Right kidney (tissue), 1 donor: ENCODE measurements at regions not wholly inside any gene's neighbourhood (a gene's known extent, or its start where the extent isn't known, plus 50 kb on each side); places are given as distances from the start of the nearest gene placed in this dataset.
"Not testable (repeated sequence)": the region's sequence is repeated elsewhere in the genome, so short reads cannot be mapped to it uniquely, and the experiment has no call there.

Experiments
- DNase-seq: peaks from one replicate; pipeline ENCODE4 v3.0.0-alpha.2; 2016

DNA sequence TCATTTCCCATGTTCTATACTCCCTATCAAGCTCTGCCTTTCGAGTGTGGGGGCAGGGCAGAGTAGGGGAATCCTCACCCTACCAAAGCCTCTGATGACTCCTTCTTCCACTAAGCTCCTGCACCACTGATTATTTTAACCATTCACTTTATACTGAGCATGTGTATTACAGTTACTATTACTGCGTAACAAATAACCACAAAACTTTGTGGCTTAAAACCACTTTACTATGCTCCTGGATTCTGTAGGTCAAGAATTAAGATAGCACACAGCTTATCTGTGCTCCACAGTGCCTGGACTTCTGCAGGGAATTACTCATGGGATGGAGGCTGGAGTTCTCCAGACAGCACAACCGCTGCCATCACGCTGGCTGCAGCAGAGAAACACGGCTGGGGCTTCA, 117.4 kb upstream of the DNAJC10 start:
- DNase-seq, result no peak

DNA sequence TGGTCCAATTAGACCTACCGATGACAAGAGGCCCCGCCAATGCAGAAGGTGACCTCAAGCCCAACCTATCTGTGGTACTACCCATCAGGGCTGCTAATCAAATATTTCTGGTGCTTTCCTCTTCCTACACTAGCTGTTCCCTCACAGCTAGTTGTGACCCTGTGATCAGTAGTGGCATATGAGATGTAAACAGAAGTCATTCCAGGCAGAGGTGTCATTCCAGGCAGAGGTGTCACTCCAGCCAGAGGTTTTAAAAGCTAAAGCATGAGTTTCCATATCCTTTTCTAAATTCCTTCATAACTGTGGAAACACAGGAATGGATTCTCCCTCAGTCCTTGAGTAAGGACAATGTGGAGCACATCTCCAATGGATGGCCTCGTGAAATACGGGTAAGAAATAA, 110.9 kb upstream of the DNAJC10 start:
- DNase-seq, result no peak

DNA sequence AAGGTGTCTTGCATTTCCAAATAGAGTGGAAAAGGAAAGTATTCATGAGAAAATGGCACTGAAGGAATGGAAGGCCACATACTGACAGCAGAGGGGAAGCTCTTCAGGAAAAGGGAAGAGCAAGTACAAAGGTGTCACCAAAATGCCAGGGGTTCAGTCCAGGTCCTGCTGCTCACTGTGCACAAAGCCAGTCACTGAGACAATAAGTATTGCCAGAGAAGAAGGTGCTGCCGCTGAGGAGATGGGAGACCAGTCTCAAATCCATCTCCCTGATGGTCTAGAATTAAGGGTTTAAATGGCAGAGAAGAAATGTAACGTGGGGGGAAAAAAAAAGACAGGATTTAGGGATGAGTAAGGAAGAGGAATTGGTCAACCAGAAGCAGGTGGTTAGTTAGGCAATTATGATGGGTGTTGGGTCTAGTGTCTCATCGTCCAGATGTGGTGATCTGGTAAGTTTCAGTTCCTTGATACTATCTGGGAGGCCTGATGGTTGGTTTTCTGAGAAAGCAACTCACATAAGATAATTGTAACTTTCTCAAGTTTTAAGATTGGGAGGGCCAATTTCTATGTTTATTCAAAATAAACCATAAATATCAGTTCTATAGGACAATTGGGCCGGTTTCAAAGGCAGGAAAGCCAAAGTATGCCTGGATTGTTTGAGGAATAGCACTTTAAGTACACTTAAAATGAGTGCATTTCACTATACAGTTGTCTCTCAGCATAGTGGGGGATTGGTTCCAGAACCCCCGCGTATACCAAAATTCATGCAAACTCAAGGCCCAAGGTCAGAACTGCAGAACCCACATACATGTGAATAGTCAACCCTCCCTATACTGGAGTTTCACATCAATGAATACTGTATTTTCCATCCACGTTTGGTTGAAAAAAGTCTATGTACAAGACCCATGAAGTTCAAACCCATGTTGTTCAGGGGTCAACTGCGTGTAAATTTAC, 109.1 kb upstream of the DNAJC10 start:
- DNase-seq, result no peak

GRCh38 chr2:182608181-182608845, 107.7 kb upstream of the DNAJC10 start:
- no peak for DNase-seq

GRCh38 chr2:182609005-182609404, 107.1 kb upstream of the DNAJC10 start:
- not testable (repeated sequence) for DNase-seq

DNA sequence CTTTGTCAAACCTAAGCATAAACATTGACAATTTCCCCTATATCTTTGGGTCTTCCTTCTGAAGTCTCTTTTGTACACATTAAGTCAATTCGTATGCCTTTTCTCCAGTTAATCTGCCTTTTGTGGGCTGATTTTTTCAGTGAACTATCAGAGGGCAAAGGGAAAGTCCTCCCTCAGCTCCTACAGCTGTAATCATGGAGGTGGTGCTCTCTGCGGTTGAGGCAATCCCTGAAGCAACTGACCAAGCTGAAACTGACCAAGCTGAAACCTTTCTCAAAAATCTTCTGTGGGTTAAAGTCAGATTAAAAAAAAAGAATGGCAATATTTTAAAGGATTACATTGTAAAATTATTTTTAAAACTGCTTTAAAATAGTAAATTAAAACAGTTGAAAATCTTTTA, 105.8 kb upstream of the DNAJC10 start:
- no peak for DNase-seq

- DNase-seq, result no peak
Observed at GRCh38 chr2:182611009-182611408, 105.0 kb upstream of the DNAJC10 start.

GRCh38 chr2:182615036-182615435, 101.0 kb upstream of the DNAJC10 start:
- DNase-seq, result no peak

GRCh38 chr2:182616471-182617393, 99.3 kb upstream of the DNAJC10 start:
- peak; percentile 19 for DNase-seq

GRCh38 chr2:182618672-182619079, 97.4 kb upstream of the DNAJC10 start:
- DNase-seq, result no peak

GRCh38 chr2:182619276-182619675, 96.8 kb upstream of the DNAJC10 start:
- no peak for DNase-seq

DNA sequence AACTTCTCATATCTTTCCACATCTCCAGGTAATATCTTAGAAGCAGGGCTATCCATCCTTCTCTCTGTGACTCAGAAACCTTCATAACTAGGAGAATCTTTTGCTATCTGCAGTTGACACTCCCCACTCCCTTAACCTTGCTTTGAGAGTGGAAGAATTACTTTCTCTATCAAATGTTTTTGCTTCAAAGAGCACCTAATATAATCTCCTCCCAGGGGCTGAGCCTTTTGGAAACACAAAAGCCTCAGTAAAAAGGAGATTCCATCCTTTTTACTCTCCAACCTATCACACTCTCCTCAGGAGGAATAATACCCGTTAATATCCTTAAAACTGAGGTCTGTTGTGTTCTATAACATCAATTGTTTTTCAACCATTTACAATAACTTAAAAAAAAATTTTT, 94.9 kb upstream of the DNAJC10 start:
- DNase-seq, result no peak

DNA sequence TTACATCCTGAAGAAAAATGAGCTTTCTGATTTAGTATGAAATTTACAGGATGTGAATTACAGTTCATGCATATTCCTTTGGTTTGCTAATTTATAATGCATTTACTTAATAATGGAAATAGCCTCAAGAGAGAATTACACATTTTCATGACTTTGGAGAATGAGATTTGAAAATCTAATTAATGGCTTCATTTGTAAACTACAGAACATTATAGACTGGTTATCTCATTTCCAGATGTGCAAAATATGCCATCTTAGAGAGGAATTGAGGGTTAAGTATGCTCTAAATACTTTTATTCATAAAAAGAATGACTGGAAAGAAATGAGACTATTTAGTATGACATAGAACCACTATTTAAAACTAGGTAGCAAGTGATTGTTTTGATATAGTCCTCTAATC, 94.2 kb upstream of the DNAJC10 start:
- DNase-seq, result no peak

DNA sequence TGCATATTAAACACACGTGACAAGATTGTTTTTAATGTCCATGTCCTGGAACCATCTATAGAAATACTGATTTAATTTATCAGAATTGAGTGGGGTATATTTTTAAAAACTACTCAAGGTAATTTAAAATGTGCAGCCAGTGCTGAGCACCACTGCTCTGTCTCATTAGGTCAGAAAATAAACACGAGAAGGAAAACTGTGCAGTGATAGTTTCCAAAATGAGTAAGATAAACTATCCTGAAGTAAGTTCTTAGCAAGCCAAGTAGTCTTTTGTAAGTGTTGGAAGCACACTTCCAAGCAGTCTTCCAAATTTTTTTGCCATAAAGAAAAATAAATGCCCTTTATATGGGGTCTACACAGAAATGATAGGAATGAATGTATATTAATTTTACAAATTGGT, 93.8 kb upstream of the DNAJC10 start:
- no peak for DNase-seq

GRCh38 chr2:182625814-182626213, 90.2 kb upstream of the DNAJC10 start:
- DNase-seq, result no peak

GRCh38 chr2:182628916-182629315, 87.1 kb upstream of the DNAJC10 start:
- DNase-seq, result no peak

GRCh38 chr2:182630207-182630606, 85.8 kb upstream of the DNAJC10 start:
- no peak for DNase-seq

GRCh38 chr2:182631299-182631698, 84.8 kb upstream of the DNAJC10 start:
- no peak for DNase-seq

GRCh38 chr2:182634386-182634785, 81.7 kb upstream of the DNAJC10 start:
- no peak for DNase-seq

GRCh38 chr2:182636699-182637098, 79.4 kb upstream of the DNAJC10 start:
- no peak for DNase-seq

- no peak for DNase-seq
Observed at GRCh38 chr2:182638667-182639066, 77.4 kb upstream of the DNAJC10 start.

DNA sequence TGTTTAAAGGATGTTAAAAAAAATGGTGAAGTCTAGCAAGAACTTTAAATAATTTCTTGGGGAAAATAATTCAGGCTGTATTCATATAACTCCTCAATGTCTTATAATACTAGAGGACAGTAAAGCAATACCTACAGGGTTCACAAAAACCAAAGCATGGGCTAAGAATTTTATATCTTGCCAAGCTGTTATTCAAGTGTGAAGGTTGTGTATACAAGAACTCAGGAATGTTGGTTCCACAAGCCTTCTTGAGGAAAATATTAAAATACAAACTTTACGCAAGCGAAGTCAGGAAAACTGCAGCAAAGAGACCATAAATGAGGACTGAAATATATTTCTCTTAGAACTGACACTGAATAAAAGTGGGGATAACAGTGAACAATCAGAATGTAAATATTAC, 76.1 kb upstream of the DNAJC10 start:
- DNase-seq, result no peak

DNA sequence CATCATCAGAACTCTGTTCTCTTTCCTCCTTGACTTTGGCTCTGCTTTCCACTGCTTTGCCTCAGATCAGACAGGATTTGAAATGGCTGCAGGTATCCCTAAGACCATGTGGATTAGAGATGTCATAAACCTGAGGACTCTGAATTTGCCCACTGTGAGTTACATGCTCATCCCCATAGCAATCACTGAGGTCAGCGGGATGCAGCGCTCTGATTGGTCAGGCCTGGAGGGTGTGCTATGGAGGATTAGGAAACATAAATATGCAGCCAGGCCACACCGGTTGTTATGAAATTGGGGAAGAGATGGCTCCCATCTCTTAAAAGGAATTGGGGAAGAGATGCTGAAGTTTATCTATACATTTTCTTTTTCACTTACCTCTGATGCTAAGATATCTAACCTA, 73.7 kb upstream of the DNAJC10 start:
- no peak for DNase-seq
